ENCODE measurements at regions not wholly inside any gene's neighbourhood (a gene's known extent, or its start where the extent isn't known, plus 50 kb on each side); places are given as distances from the start of the nearest gene placed in this dataset.

DNA sequence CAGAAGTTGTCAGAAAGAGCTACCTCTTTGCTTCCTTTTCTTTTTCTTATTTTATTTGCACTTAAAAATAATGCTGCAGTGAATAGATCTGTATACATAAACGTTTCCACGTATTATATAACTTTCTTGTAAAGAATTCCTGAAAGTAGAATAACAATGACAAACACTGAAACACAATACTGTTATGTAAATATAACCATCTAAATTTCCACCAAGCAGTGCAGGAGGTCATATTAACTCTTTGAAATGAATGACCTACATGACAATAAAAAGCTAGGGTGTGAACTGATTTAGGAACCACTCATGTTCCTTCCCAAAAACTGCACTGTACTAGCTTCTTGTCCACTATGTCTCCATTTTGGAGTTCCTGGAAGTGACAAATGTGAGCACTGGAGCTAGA lies 85.8 kb downstream of the COX18 start:
- TF ChIP-seq CTCF (IDR thresholded peaks at IDR 0.05) (no peak), POLR2A (IDR thresholded peaks at IDR 0.05) (no peak)

All from Peyer's patch (tissue), 4 donors.